HepG2 (cell line): ENCODE measurements at regions not wholly inside any gene's neighbourhood (a gene's known extent, or its start where the extent isn't known, plus 50 kb on each side); places are given as distances from the start of the nearest gene placed in this dataset.

Experiments
- ATAC-seq: fragments of 200-7000 bp; cut with Tn5 transposase; 3 replicates; pipeline ENCODE4 v1.9.1; 2020; ENCODE audit warnings: mild to moderate bottlenecking, moderate library complexity
- BruUV-seq: library from RNA; stranded (reverse); fragments of 400-500 nt; replicated peaks from 2 replicates; lab custom pipeline; 2021; lab: Mats Ljungman, UMichigan
- CTCF ChIA-PET: fragments of 300-600 bp; formaldehyde crosslinking; extraction: SDS; loops from one replicate; lab custom pipeline; 2021; ENCODE audit warnings: low total read pairs, inconsistent platforms, low intra/inter-chr PET ratio; lab: Yijun Ruan, JAX
- POLR2A ChIA-PET: fragments of 350-600 bp; sonication (Branson Sonifier 250); formaldehyde crosslinking; loops from one replicate; lab custom pipeline; 2020; ENCODE audit warnings: antibody characterized with exemption, inconsistent platforms; lab: Yijun Ruan, JAX
- DNase-seq: peaks from one replicate; pipeline ENCODE4 v3.0.0-alpha.2; 2015; ENCODE audit warnings: low spot score
- FAIRE-seq: peaks from 3 replicates; lab custom pipeline; 2011; peaks lifted over from hg19 to GRCh38; lab: Jason Lieb, UNC
- H2AFZ ChIP-seq: one replicate; pipeline ENCODE4 v1.6.1; 2011; ENCODE audit warnings: low read length, inconsistent platforms
- H3K27ac ChIP-seq: fragments of 300-600 bp; 3 replicates; pipeline ENCODE4 v1.8.0; 2011; ENCODE audit warnings: mixed run types, mild to moderate bottlenecking, mixed read lengths, low read length, inconsistent platforms; ENCODE audit not compliant: insufficient read depth; ENCODE audit errors: extremely low read length
- H3K27me3 ChIP-seq, 2 experiments: fragments of 200-600 bp in 1 of 2; 2 replicates in 1 of 2; 3 replicates in 1 of 2; pipeline versions ENCODE4 v1.6.0 to v1.8.0; 2011; ENCODE audit warnings: low read length in 2 of 2, mild to moderate bottlenecking in 2 of 2, moderate library complexity in 2 of 2, inconsistent platforms in 1 of 2; ENCODE audit not compliant: insufficient read depth in 2 of 2, control insufficient read depth in 1 of 2
- H3K36me3 ChIP-seq, 2 experiments: fragments of 200-600 bp in 1 of 2; replicated peaks in 1 of 2; 2 replicates in 1 of 2; 3 replicates in 1 of 2; pipeline versions ENCODE4 v1.5.1 to v1.8.0; 2011; ENCODE audit warnings: low read length in 2 of 2, inconsistent platforms in 1 of 2; ENCODE audit not compliant: insufficient read depth in 2 of 2, control insufficient read depth in 1 of 2
- H3K4me1 ChIP-seq: 2 replicates; pipeline ENCODE4 v1.5.1; 2012; ENCODE audit warnings: low read length, inconsistent platforms; ENCODE audit not compliant: insufficient read depth
- H3K4me2 ChIP-seq: 2 replicates; pipeline ENCODE4 v1.6.0; 2011; ENCODE audit warnings: low read depth, low read length, inconsistent platforms
- H3K4me3 ChIP-seq, 3 experiments: fragments of 200-600 bp in 1 of 3; sonication (generic), shearing (Covaris generic) in 1 of 3; replicated peaks in 1 of 3; 2 replicates each; pipeline ENCODE4 v1.5.1; 2011 to 2016; ENCODE audit warnings: low read length in 3 of 3, inconsistent platforms in 2 of 3, low read depth in 2 of 3, mild to moderate bottlenecking in 2 of 3, control low read depth in 1 of 3, mixed read lengths in 1 of 3; ENCODE audit not compliant: insufficient read depth in 1 of 3
- H3K79me2 ChIP-seq: one replicate; pipeline ENCODE4 v1.6.1; 2011; ENCODE audit warnings: low read length, inconsistent platforms; ENCODE audit not compliant: insufficient read depth
- H3K9ac ChIP-seq: 2 replicates; pipeline ENCODE4 v1.6.0; 2011; ENCODE audit warnings: mild to moderate bottlenecking, low read depth, low read length, inconsistent platforms; ENCODE audit not compliant: insufficient read depth
- H3K9me3 ChIP-seq: 2 replicates; pipeline ENCODE4 v1.5.1; 2012; ENCODE audit warnings: mild to moderate bottlenecking, low read length
- H4K20me1 ChIP-seq: 2 replicates; pipeline ENCODE4 v1.6.0; 2011; ENCODE audit warnings: inconsistent platforms, mild to moderate bottlenecking, low read length, moderate library complexity; ENCODE audit not compliant: insufficient read depth
- ETV6 ChIP-seq: sonication (generic); formaldehyde crosslinking; conservative IDR thresholded peaks from 2 replicates; pipeline ENCODE4 v1.4.0; 2020; ENCODE audit warnings: missing genetic modification reagents
- ISX ChIP-seq: sonication (generic); formaldehyde crosslinking; conservative IDR thresholded peaks from 2 replicates; pipeline ENCODE4 v1.5.0; 2020; ENCODE audit warnings: missing genetic modification reagents
- JDP2 ChIP-seq: sonication (generic); formaldehyde crosslinking; IDR thresholded peaks from 2 replicates; pipeline ENCODE4 v1.8.1; 2022; ENCODE audit warnings: missing genetic modification reagents, borderline replicate concordance
- MATR3 ChIP-seq: sonication (generic); formaldehyde crosslinking; IDR thresholded peaks from 2 replicates; pipeline ENCODE4 v1.4.0; 2020; ENCODE audit warnings: missing genetic modification reagents
- MYNN ChIP-seq: sonication (generic); formaldehyde crosslinking; IDR thresholded peaks from 2 replicates; pipeline ENCODE4 v1.4.0; 2020; ENCODE audit warnings: mild to moderate bottlenecking, low read depth, missing genetic modification reagents
- RELA ChIP-seq: sonication (generic); formaldehyde crosslinking; IDR thresholded peaks from 2 replicates; pipeline ENCODE4 v1.4.0; 2020; ENCODE audit warnings: missing genetic modification reagents
- RFX1 ChIP-seq: fragments of 450-650 bp; IDR thresholded peaks from 2 replicates; pipeline ENCODE4 v1.6.1; 2017
- ZFP36 ChIP-seq: fragments of 150-350 bp; IDR thresholded peaks from 2 replicates; pipeline ENCODE4 v1.6.1; 2018; ENCODE audit warnings: borderline replicate concordance, low read length, low read depth; ENCODE audit not compliant: partially characterized antibody
- ZFY ChIP-seq: sonication (generic); formaldehyde crosslinking; IDR thresholded peaks from 2 replicates; pipeline ENCODE4 v1.4.0; 2020; ENCODE audit warnings: missing genetic modification reagents
- ZNF24 ChIP-seq: fragments of 450-650 bp; IDR thresholded peaks from 2 replicates; pipeline ENCODE4 v1.6.1; 2017; ENCODE audit warnings: antibody characterized with exemption, mild to moderate bottlenecking
- ZNF343 ChIP-seq: sonication (generic); formaldehyde crosslinking; IDR thresholded peaks from 2 replicates; pipeline ENCODE4 v1.4.0; 2020; ENCODE audit warnings: mild to moderate bottlenecking, missing genetic modification reagents
- ZNF652 ChIP-seq: IDR thresholded peaks from 2 replicates; pipeline ENCODE4 v1.6.1; 2016; ENCODE audit warnings: low read depth, borderline replicate concordance
- ZNF766 ChIP-seq: sonication (generic); formaldehyde crosslinking; IDR thresholded peaks from 2 replicates; pipeline ENCODE4 v1.5.0; 2020; ENCODE audit warnings: missing genetic modification reagents, borderline replicate concordance
- ZNF891 ChIP-seq: sonication (generic); formaldehyde crosslinking; IDR thresholded peaks from 2 replicates; pipeline ENCODE4 v1.5.0; 2020; ENCODE audit warnings: mild to moderate bottlenecking, missing genetic modification reagents
- WGBS: methylation state at CpG from one replicate; pipeline ENCODE4 v1.1.6; 2017; ENCODE audit warnings: low lambda C conversion rate; 5-methylcytosine and 5-hydroxymethylcytosine counted together
- in situ Hi-C: cut with HindIII; loops from 2 replicates; pipeline ENCODE4 v1.10.0; 2017; ENCODE audit warnings: low pct_unique_long_range_greater_than_20kb; ENCODE audit not compliant: extremely low pct_ligation_motif_present
- intact Hi-C: fragments of 100-400 bp; cut with micrococcal nuclease; formaldehyde crosslinking; loops from one replicate; pipeline ENCODE4 v1.10.0; 2022; ENCODE audit not compliant: unreplicated experiment
- TF ChIP-seq, protein P1 (sequence below): sonication (generic); formaldehyde crosslinking; IDR thresholded peaks from 2 replicates; pipeline ENCODE4 v1.4.0; 2020; ENCODE audit warnings: missing genetic modification reagents

- in situ Hi-C loops (no loop called here), intact Hi-C loops (no loop called here)
- H3K27me3 ChIP-seq, result peaks cover 0 to 10% of the 10 kb centered on the region in 2 experiments; a peak in 1 of 5 replicates
- no peak overlapping the region for H3K9ac ChIP-seq
- no peak overlapping the region for H2AFZ ChIP-seq
- ATAC-seq, result no peak; the same call in 2 of the 3 replicates
- no peak for TF ChIP-seq RFX1
- TF ChIP-seq ETV6, result no peak
- no peak for TF ChIP-seq JDP2 (CRISPR knock-in tag)
- TF ChIP-seq MYNN (CRISPR knock-in tag), result no peak
- TF ChIP-seq, protein P1, sequence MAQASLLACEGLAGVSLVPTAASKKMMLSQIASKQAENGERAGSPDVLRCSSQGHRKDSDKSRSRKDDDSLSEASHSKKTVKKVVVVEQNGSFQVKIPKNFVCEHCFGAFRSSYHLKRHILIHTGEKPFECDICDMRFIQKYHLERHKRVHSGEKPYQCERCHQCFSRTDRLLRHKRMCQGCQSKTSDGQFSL, result no peak
- no peak for TF ChIP-seq ZNF891 (CRISPR knock-in tag)
- TF ChIP-seq ZFP36, result no peak
- no peak for TF ChIP-seq RELA
- TF ChIP-seq ZNF24, result no peak
- DNase-seq, result peak; percentile 12
- CTCF ChIA-PET, result no interaction called here
- H3K27ac ChIP-seq, result no peak overlapping the region
- no TSS peak for BruUV-seq
- H3K36me3 ChIP-seq, result no peaks in the 10 kb centered on the region
- H3K4me2 ChIP-seq, result no peak overlapping the region
- 0% methylated on average over 1 of the region's 1 CpG for WGBS
- H3K4me1 ChIP-seq, result no peaks in the 10 kb centered on the region
- H4K20me1 ChIP-seq, result no peaks in the 10 kb centered on the region
- POLR2A ChIA-PET, result no interaction called here
- no peaks in the 10 kb centered on the region for H3K9me3 ChIP-seq
- no peaks in the 10 kb centered on the region for H3K79me2 ChIP-seq
- H3K4me3 ChIP-seq, result no peak overlapping the region
- FAIRE-seq, result no peak
Measured at GRCh38 chr22:22037740-22038139, 55.2 kb upstream of the TOP3B start.

- no peak overlapping the region for H3K4me3 ChIP-seq
- H3K4me2 ChIP-seq, result no peak overlapping the region
- TF ChIP-seq MATR3 (CRISPR knock-in tag), result no peak
- no peak for TF ChIP-seq ZNF766 (CRISPR knock-in tag)
- no peak for TF ChIP-seq ISX (CRISPR knock-in tag)
- no peak for TF ChIP-seq ZNF652 (CRISPR knock-in tag)
- TF ChIP-seq ZFY (CRISPR knock-in tag), result no peak
- TF ChIP-seq ZNF343 (CRISPR knock-in tag), result no peak
- no peaks in the 10 kb centered on the region for H3K9me3 ChIP-seq
- no peak overlapping the region for H2AFZ ChIP-seq
- no peak overlapping the region for H3K9ac ChIP-seq
- ChIA-PET CTCF (no interaction called here), POLR2A (no interaction called here)
- FAIRE-seq (no peak), DNase-seq (no peak), ATAC-seq (no peak)
- H3K27ac ChIP-seq, result no peak overlapping the region
- H3K4me1 ChIP-seq, result no peaks in the 10 kb centered on the region
- in situ Hi-C loops, result no loop called here
- no peaks in the 10 kb centered on the region for H3K79me2 ChIP-seq
- BruUV-seq, result no TSS peak
- H4K20me1 ChIP-seq, result no peaks in the 10 kb centered on the region
- intact Hi-C loops, result no loop called here
- peaks cover 0 to 9% of the 10 kb centered on the region in 2 experiments; a peak in 1 of 5 replicates for H3K27me3 ChIP-seq
- H3K36me3 ChIP-seq, result no peaks in the 10 kb centered on the region
Measured at GRCh38 chr22:22037229-22037628, 54.6 kb upstream of the TOP3B start.
